ENCODE measurements at regions not wholly inside any gene's neighbourhood (a gene's known extent, or its start where the extent isn't known, plus 50 kb on each side); places are given as distances from the start of the nearest gene placed in this dataset.

DNA sequence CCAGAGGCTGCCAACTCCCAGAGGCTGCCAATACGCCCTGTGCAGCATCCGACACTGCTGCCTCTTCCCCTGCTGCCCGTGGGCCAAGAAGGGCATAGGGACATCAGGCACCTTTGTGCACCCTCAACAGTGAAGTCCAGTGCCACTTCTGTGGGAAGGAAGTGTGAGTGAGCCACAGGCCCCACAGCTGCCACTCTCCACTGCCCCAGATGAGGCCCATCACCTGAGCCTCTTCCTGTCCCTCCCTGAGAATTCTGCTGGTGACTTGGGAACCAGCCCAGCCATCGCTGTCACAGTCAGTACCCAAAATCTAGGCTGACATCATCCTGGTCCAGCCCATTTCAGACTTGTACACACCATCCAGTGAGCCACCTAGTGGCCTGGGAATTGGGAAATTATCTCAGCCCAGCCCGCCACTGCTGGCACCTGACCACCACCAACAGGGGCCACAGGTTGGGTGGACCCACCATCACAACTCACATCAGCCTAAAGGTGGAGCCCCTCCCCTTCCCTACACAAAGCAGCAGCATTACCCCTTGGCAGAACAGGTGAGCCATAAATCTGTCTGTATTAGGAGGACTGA lies 733.9 kb upstream of the KLHL1 start:
- no peak for DNase-seq
- Histone ChIP-seq H2AFZ (ENCODE audit: low read depth) (no peak overlapping the region), H3K27ac (ENCODE audit: low read depth in 2 of 2, low read length in 1 of 2) (no peak overlapping the region), H3K4me1 (ENCODE audit: control insufficient read depth in 1 of 2, insufficient read depth in 2 of 2, low read depth in 1 of 2, low read length in 1 of 2) (no peaks in the 10 kb centered on the region; a peak in 1 of 4 replicates), H3K9me2 (no peaks in the 10 kb centered on the region), H3F3A (replicated peaks; ENCODE audit: insufficient read depth) (no peaks in the 10 kb centered on the region), H4K20me1 (ENCODE audit: insufficient read depth) (no peaks in the 10 kb centered on the region), H3K4me2 (no peak overlapping the region), H3K4me3 (ENCODE audit: low read depth in 2 of 2, low read length in 1 of 2) (no peak overlapping the region), H3K9ac (no peak overlapping the region), H3K9me3 (no peaks in the 10 kb centered on the region; the same call in 1 of the 2 replicates), H3K27me3 (ENCODE audit: insufficient read depth) (no peaks in the 10 kb centered on the region), H3K36me3 (replicated peaks in 1 of 2; ENCODE audit: control insufficient read depth in 1 of 2, insufficient read depth in 2 of 2, low read length in 1 of 2) (no peaks in the 10 kb centered on the region), H3K79me2 (ENCODE audit: insufficient read depth) (no peaks in the 10 kb centered on the region)
- TF ChIP-seq SIN3A (IDR thresholded peaks at IDR 0.05; ENCODE audit: borderline replicate concordance, low read depth, low read length) = no peak
- WGBS (ENCODE audit: low lambda C conversion rate) = 52% methylated on average over 3 of the region's 5 CpGs
- ChIA-PET CTCF (no interaction called here), POLR2A (no interaction called here)

DNA sequence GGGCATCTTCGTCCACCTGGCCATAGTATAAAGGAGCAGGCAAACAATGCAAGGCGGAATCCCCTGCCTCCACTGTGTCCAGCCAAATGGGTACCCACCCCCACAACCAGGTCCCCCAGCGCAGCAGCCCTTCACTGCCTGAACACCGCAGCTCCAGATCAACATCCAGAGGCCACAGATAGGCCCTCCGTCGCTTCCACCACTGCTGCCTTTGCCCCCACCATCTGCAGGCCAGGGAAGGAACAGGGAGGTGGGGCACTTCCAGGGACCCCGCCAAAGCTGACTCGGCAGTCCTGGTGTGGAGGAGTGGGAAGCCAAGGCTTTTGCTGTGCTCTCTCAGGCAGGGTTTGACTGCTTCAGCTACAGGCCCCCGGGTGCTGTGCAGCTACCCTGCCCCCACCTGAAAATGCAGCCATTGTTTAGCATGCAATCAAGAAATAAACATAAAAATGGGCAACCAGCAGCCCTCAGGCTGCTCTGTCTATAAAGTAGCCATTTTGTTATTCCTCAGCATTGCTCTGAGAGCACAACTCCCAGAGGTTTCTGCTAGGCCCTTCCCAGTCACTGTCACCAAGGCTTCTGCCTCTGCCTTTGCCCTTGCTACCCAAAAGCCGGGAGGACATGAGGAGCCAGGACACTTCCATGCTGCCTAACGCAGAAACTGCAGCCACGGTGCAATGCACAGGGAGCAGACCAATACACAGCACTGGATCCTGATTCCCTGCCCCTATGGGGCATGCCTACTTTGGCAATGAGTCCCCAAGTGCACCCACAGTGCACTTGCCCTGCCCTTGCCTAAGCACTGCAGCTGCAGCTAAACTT lies 733.2 kb upstream of the KLHL1 start:
- no peaks in the 10 kb centered on the region for H3F3A ChIP-seq (replicated peaks; ENCODE audit: insufficient read depth)
- H3K9me3 ChIP-seq = no peaks in the 10 kb centered on the region; the same call in 1 of the 2 replicates
- no peak overlapping the region for H2AFZ ChIP-seq (ENCODE audit: low read depth)
- TF ChIP-seq MXI1 (IDR thresholded peaks at IDR 0.05; ENCODE audit: low read depth, low read length) (no peak), POLR2AphosphoS5 (IDR thresholded peaks at IDR 0.05; ENCODE audit: low read depth, low read length) (no peak), GABPA (IDR thresholded peaks at IDR 0.05; ENCODE audit: low read depth) (no peak), NFIC (IDR thresholded peaks at IDR 0.05; ENCODE audit: borderline replicate concordance) (no peak)
- TF ChIP-seq, protein P1, sequence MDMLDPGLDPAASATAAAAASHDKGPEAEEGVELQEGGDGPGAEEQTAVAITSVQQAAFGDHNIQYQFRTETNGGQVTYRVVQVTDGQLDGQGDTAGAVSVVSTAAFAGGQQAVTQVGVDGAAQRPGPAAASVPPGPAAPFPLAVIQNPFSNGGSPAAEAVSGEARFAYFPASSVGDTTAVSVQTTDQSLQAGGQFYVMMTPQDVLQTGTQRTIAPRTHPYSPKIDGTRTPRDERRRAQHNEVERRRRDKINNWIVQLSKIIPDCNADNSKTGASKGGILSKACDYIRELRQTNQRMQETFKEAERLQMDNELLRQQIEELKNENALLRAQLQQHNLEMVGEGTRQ (IDR thresholded peaks at IDR 0.05; ENCODE audit: borderline replicate concordance, low read depth, low read length) = no peak
- TF ChIP-seq, protein P2, sequence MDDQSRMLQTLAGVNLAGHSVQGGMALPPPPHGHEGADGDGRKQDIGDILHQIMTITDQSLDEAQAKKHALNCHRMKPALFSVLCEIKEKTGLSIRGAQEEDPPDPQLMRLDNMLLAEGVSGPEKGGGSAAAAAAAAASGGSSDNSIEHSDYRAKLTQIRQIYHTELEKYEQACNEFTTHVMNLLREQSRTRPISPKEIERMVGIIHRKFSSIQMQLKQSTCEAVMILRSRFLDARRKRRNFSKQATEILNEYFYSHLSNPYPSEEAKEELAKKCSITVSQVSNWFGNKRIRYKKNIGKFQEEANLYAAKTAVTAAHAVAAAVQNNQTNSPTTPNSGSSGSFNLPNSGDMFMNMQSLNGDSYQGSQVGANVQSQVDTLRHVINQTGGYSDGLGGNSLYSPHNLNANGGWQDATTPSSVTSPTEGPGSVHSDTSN (IDR thresholded peaks at IDR 0.05) = no peak
- no peak overlapping the region for H3K4me3 ChIP-seq (ENCODE audit: low read depth in 2 of 2, low read length in 1 of 2)
- ChIA-PET POLR2A (no interaction called here), CTCF (no interaction called here)
- H3K4me2 ChIP-seq = no peak overlapping the region
- no peaks in the 10 kb centered on the region for H4K20me1 ChIP-seq (ENCODE audit: insufficient read depth)
- H3K9me2 ChIP-seq = no peaks in the 10 kb centered on the region
- H3K4me1 ChIP-seq (ENCODE audit: control insufficient read depth in 1 of 2, insufficient read depth in 2 of 2, low read depth in 1 of 2, low read length in 1 of 2) = no peaks in the 10 kb centered on the region; a peak in 1 of 4 replicates
- H3K79me2 ChIP-seq (ENCODE audit: insufficient read depth) = no peaks in the 10 kb centered on the region
- DNase-seq = no peak
- no peak overlapping the region for H3K27ac ChIP-seq (ENCODE audit: low read depth in 2 of 2, low read length in 1 of 2)
- no peak overlapping the region for H3K9ac ChIP-seq
- 72% methylated on average over 5 of the region's 12 CpGs for WGBS (ENCODE audit: low lambda C conversion rate)
- no peaks in the 10 kb centered on the region for H3K36me3 ChIP-seq (replicated peaks in 1 of 2; ENCODE audit: control insufficient read depth in 1 of 2, insufficient read depth in 2 of 2, low read length in 1 of 2)
- no peaks in the 10 kb centered on the region for H3K27me3 ChIP-seq (ENCODE audit: insufficient read depth)

DNA sequence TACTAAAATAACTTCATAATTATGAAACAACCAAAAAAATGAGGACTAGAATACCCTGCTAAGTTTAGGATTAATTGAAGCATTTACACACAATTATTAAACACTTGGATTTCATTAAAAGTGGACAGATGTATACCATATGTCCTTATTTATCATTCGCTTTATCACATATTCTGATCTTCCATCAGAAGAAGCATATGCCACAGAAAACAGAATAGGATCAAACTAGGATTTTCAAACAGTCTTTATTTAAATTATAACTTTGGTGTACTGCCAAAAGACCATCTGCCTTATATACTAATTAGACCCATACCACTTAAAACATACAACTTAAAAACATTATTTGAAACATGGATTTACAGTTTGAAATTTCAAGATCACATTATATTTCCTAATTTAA lies 727.1 kb upstream of the KLHL1 start:
- 36% methylated on average over 1 of the region's 1 CpG for WGBS (ENCODE audit: low lambda C conversion rate)
- no peak for TF ChIP-seq RAD21 (IDR thresholded peaks at IDR 0.05; ENCODE audit: low read length)
- peak; percentile 24; the same call in 1 of the 2 replicates for TF ChIP-seq RCOR1 (IDR thresholded peaks at IDR 0.05; ENCODE audit: low read length)
- peak; percentile 50 for TF ChIP-seq CHD2 (IDR thresholded peaks at IDR 0.05; ENCODE audit: low read length, partially characterized antibody)
- peak in 1 of 2 experiments; percentile 77; a peak in 1 of 4 replicates for TF ChIP-seq EP300 (IDR thresholded peaks at IDR 0.05; ENCODE audit: borderline replicate concordance in 1 of 2, low read depth in 1 of 2, low read length in 1 of 2)
- TF ChIP-seq GATA2 (CRISPR knock-in tag; IDR thresholded peaks at IDR 0.05) = peak; percentile 65
- CTCF ChIA-PET = no interaction called here

More for the DNA sequence above, 727.1 kb upstream of the KLHL1 start:
- Histone ChIP-seq H2AFZ (ENCODE audit: low read depth) (no peak overlapping the region), H3K27ac (ENCODE audit: low read depth in 2 of 2, low read length in 1 of 2) (peak overlapping the region in 1 of 2 experiments; percentile 62; a peak in 2 of 4 replicates), H3K4me2 (no peak overlapping the region), H3K36me3 (replicated peaks in 1 of 2; ENCODE audit: control insufficient read depth in 1 of 2, insufficient read depth in 2 of 2, low read length in 1 of 2) (no peaks in the 10 kb centered on the region), H3K4me1 (ENCODE audit: control insufficient read depth in 1 of 2, insufficient read depth in 2 of 2, low read depth in 1 of 2, low read length in 1 of 2) (no peaks in the 10 kb centered on the region; a peak in 1 of 4 replicates), H3K9me2 (no peaks in the 10 kb centered on the region), H3K9me3 (no peaks in the 10 kb centered on the region; the same call in 1 of the 2 replicates), H3K9ac (no peak overlapping the region), H4K20me1 (ENCODE audit: insufficient read depth) (no peaks in the 10 kb centered on the region), H3K79me2 (ENCODE audit: insufficient read depth) (no peaks in the 10 kb centered on the region), H3K27me3 (ENCODE audit: insufficient read depth) (no peaks in the 10 kb centered on the region), H3K4me3 (ENCODE audit: low read depth in 2 of 2, low read length in 1 of 2) (no peak overlapping the region), H3F3A (replicated peaks; ENCODE audit: insufficient read depth) (no peaks in the 10 kb centered on the region)
- DNase-seq = peak; percentile 14
- POLR2A ChIA-PET = no interaction called here
